ENCODE measurements at regions not wholly inside any gene's neighbourhood (a gene's known extent, or its start where the extent isn't known, plus 50 kb on each side); places are given as distances from the start of the nearest gene placed in this dataset.
"Not testable (repeated sequence)": the region's sequence is repeated elsewhere in the genome, so short reads cannot be mapped to it uniquely, and the experiment has no call there.

- no peak for DNase-seq
These were observed 810.4 kb downstream of the TRAM1L1 start for GRCh38 chr4:116275006-116275405.

GRCh38 chr4:116272336-116272735 is 813.0 kb downstream of the TRAM1L1 start:
- DNase-seq: no peak

DNA sequence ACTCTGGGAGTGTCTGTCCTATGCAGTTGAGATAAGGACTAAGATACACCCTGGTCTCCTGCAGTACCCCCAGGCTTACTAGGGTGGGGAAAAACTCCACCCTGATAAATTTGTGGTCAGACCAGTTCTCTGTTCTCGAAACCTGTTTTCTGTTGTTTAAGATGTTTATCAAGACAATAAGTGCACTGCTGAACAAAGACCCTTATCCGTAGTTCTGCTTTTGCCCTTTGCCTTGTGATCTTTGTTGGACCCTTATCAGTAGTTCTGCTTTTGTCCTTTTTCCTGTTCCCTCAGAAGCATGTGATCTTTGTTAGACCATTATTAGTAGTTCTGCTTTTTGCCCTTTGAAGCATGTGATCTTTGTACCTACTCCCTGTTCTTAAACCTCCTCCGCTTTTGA is 824.4 kb downstream of the TRAM1L1 start:
- DNase-seq: not testable (repeated sequence)

DNA sequence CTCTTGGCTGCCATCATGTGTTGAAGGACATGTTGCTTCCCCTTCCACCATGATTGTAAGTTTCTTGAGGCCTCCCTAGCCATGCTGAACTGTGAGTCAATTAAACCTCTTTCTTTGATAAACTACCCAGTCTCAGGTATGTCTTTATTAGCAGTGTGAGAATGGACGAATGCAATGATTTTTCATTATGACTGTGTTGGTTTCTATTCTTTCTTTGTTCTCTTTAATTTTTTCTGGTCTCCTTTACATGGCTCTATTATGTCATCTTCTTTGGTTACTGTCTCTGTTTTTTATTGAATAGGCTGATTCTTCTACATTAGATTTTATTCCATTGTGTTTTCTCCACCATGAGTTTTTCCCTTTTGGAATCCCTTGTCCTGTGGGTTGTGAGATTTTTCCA is 840.6 kb downstream of the TRAM1L1 start:
- no peak for DNase-seq

- DNase-seq: no peak
These were observed 841.9 kb downstream of the TRAM1L1 start for GRCh38 chr4:116243431-116243830.

- no peak for DNase-seq
These were observed 851.4 kb downstream of the TRAM1L1 start for GRCh38 chr4:116233971-116234370.

GRCh38 chr4:116231999-116232398 is 853.4 kb downstream of the TRAM1L1 start:
- not testable (repeated sequence) for DNase-seq

GRCh38 chr4:116229420-116229819 is 856.0 kb downstream of the TRAM1L1 start:
- DNase-seq: no peak

- DNase-seq: no peak
These were observed 862.2 kb downstream of the TRAM1L1 start for GRCh38 chr4:116223040-116223732.

GRCh38 chr4:116217781-116218180 is 867.6 kb downstream of the TRAM1L1 start:
- DNase-seq: no peak

DNA sequence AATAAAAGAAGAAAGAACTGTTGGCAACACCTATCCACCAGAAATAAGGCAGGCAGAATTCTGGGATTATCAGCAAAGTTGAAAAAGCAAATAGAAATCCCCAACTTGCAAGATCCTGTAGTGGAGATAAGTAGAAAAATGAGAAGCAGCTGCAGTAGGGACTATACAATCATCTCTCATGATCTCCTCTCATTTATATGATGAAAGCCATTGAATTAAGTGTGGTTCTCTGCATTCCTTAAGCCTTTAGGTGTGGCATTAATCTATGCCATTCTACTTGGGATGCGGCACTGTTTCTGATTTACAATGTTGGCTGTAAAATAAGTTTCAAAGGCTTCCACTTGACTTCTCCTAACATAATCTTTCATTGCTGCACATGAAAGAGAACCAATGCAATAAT is 869.8 kb downstream of the TRAM1L1 start:
- no peak for DNase-seq

DNA sequence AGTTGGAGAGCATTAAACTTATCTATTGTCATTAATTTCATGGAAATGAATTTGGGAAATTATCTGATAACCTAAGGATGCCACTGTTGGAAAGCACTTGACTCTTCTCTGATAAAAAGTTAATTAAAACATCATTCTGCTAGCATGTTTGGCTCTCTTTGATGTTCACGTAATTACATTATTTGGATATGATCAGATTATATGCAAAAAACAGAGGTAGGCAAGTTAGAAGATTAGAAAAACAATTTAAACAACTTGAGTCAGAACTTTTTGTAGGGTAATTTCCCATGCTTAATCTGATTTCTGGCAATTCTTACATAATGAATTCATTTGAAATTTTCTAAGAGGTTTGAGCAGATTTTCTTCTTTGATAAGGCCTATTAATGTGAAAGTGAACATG is 882.9 kb downstream of the TRAM1L1 start:
- DNase-seq: no peak

- DNase-seq: no peak
These were observed 888.0 kb downstream of the TRAM1L1 start for GRCh38 chr4:116197317-116197809.

- no peak for DNase-seq
These were observed 902.1 kb downstream of the TRAM1L1 start for GRCh38 chr4:116183241-116183640.

GRCh38 chr4:116180157-116180601 is 905.2 kb downstream of the TRAM1L1 start:
- no peak for DNase-seq

DNA sequence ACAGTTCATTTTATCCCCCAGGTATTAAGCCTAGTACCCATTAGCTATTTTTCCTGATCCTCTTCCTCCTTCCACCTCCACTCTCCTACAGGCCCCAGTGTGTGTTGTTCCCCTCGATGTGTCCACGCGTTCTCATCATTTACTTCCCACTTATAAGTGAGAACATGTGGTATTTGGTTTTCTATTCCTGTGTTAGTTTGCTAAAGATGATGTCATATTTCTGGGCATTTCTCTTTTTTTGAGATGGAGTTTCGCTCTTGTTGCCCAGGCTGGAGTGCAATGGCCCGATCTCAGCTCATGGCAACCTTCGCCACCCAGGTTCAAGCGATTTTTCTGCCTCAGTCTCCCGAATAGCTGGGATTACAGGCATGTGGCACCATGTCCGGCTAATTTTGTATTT is 934.0 kb downstream of the TRAM1L1 start:
- DNase-seq: not testable (repeated sequence)

DNA sequence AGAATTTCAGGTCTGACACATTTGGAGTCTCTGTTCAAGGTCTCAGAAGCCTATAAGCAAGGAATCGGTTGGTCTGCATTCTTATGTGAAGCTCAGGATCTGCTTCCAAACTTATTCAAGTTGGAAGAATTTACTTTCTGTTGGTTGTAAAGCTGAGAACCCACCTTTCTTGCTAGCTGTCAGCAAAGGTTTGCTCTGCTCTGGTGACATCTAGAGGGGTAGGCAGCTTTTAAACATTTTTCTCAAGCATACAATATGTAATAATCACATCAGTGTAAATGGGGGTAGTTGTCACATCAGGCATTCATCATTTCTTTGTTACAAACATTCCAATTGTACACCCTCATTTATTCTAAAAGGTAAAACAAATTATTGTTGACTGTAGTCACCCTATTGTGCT is 935.2 kb downstream of the TRAM1L1 start:
- DNase-seq: no peak

GRCh38 chr4:116143198-116143597 is 942.2 kb downstream of the TRAM1L1 start:
- DNase-seq: no peak

- no peak for DNase-seq
These were observed 952.4 kb downstream of the TRAM1L1 start for GRCh38 chr4:116132946-116133345.

DNA sequence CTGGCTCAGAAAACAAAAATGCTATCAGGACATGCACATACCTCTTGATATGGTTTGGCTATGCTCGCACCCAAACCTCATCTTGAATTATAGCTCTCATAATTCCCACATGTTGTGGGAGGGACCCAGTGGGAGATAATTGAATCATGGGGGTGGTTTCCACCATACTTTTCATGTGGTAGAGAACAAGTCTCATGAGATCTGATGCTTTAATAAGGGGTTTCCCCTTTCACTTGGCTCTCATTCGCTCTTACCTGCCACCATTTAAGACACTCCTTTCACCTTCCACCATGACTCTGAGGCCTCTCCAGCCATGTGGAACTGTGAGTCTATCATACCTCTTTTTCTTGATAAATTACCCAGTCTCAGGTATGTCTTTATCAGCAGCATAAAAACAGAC is 958.6 kb downstream of the TRAM1L1 start:
- no peak for DNase-seq

GRCh38 chr4:116122124-116122523 is 963.3 kb downstream of the TRAM1L1 start:
- no peak for DNase-seq

DNA sequence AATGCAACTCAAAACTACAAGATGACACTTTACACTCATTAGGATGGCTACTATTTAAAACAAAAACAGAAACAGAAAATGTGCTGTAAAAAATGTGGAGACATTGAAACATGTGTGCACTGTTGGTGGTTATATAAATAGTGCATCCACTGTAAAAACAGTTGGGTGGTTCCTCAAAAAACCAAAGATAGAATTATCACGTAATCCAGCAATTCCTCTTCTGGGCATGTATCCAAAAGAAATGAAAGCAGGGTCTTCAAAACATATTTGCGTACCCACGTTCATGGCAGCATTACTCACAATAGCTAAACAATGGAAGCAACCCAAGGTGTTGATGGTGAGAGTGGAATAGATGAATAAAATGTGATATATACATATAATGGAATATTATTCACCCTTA is 967.2 kb downstream of the TRAM1L1 start:
- no peak for DNase-seq

DNA sequence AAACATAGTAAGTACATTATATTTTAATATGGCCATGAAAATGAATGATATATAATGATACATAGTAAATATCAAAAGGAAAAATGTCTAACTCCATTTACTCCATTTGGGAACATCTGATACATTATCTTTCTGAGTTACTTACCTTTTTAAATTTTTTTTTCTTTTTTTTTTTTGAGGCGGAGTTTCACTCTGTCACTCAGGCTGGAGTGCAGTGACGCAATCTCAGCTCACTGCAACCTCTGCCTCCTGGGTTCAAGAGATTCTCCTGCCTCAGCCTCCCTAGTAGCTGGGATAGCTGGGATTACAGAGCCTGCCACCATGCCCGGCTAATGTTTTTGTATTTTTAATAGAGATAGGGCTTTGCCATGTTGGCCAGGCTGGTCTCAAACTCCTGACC is 972.5 kb downstream of the TRAM1L1 start:
- not testable (repeated sequence) for DNase-seq

- no peak for DNase-seq
These were observed 974.7 kb downstream of the TRAM1L1 start for GRCh38 chr4:116110713-116111112.

DNA sequence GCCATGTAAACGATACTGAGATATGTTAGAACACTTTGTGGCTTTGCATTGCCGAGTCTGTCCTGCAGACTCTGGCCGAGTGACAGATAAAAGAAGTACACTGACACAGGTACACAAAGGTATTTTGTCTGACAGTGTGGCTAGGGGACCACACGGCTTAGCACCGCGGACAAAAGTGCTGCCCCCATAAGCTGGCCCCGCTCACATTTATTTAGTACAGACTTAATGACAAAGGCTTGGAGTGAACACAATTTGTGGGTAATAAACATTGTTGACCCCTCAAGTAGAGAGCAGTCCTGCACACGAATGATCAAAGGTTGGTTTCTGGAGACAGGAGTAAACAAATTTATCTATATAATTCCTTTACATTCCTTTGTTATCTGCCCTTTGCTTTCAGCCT is 976.8 kb downstream of the TRAM1L1 start:
- DNase-seq: no peak

Measured in CD4-positive, alpha-beta T cell treated with Interleukin-6 for 4 hours (primary cell).